ENCODE measurements at regions not wholly inside any gene's neighbourhood (a gene's known extent, or its start where the extent isn't known, plus 50 kb on each side); places are given as distances from the start of the nearest gene placed in this dataset.

DNA sequence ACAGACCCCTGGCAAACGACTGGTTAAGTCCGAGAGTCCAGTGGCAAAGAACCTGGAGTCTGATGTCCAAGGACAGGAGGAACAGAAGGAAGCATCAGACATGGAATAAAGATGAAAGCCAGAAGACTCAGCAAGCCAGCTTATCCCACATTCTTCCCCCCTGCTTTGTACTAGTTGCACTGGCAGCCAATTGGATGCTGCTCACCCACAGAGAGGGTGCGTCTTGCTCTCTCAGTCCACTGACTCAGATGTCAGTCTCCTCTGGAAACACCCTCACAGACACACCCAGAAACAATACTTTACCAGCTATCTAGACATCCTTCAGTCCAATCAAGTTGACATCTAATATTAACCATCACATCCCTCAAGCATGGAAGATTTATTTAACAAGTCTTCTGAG is 1265.8 kb upstream of the CNTN5 start:
- intact Hi-C loops (cut with micrococcal nuclease): no loop called here
- CTCF ChIA-PET: no interaction called here
- Histone ChIP-seq H3K4me1 (ENCODE audit: control insufficient read depth in 2 of 2, insufficient read depth in 2 of 2, low read length in 2 of 2) (no peaks in the 10 kb centered on the region), H3K9me3 (ENCODE audit: control extremely low read depth in 1 of 3, control insufficient read depth in 2 of 3, insufficient read depth in 1 of 3, low read length in 2 of 3) (peaks cover 0 to 15% (median 0%) of the 10 kb centered on the region in 3 donors), H3K79me2 (ENCODE audit: control insufficient read depth, insufficient read depth, low read length) (no peaks in the 10 kb centered on the region), H3K27ac (ENCODE audit: low read length in 2 of 2) (no peak overlapping the region), H3K4me3 (ENCODE audit: control extremely low read depth in 1 of 5, extremely low read depth in 1 of 5, insufficient read depth in 1 of 5, low read depth in 2 of 5, low read length in 4 of 5) (no peak overlapping the region), H2AFZ (ENCODE audit: insufficient read depth, low read depth, low read length, poor library complexity, severe bottlenecking) (no peak overlapping the region), H3K9ac (ENCODE audit: low read length) (no peak overlapping the region), H4K20me1 (ENCODE audit: control insufficient read depth, insufficient read depth, low read length, poor library complexity, severe bottlenecking) (no peaks in the 10 kb centered on the region), H3K4me2 (replicated peaks; ENCODE audit: low read depth, low read length, poor library complexity, severe bottlenecking) (no peak overlapping the region), H3K27me3 (replicated peaks in 1 of 4; ENCODE audit: control extremely low read depth in 1 of 4, control insufficient read depth in 3 of 4, insufficient read depth in 4 of 4, low read length in 3 of 4) (no peaks in the 10 kb centered on the region), H3K36me3 (replicated peaks in 1 of 2; ENCODE audit: control extremely low read depth in 1 of 2, control insufficient read depth in 1 of 2, extremely low read depth in 1 of 2, insufficient read depth in 2 of 2, low read length in 1 of 2) (no peaks in the 10 kb centered on the region)
- POLR2A ChIA-PET: no interaction called here
- DNase-seq (no peak), ATAC-seq (ENCODE audit: low read depth) (no peak)
- Mint-ChIP-seq H3K4me1 (no peaks in the 10 kb centered on the region), H3K9me3 (ENCODE audit: insufficient read depth) (peaks cover 4% of the 10 kb centered on the region), H3K27me3 (no peaks in the 10 kb centered on the region), H3K4me3 (no peak overlapping the region), H3K27ac (no peak overlapping the region)
- 78% methylated on average over 3 of the region's 3 CpGs for WGBS (ENCODE audit: insufficient coverage)
- TF ChIP-seq, protein P1, sequence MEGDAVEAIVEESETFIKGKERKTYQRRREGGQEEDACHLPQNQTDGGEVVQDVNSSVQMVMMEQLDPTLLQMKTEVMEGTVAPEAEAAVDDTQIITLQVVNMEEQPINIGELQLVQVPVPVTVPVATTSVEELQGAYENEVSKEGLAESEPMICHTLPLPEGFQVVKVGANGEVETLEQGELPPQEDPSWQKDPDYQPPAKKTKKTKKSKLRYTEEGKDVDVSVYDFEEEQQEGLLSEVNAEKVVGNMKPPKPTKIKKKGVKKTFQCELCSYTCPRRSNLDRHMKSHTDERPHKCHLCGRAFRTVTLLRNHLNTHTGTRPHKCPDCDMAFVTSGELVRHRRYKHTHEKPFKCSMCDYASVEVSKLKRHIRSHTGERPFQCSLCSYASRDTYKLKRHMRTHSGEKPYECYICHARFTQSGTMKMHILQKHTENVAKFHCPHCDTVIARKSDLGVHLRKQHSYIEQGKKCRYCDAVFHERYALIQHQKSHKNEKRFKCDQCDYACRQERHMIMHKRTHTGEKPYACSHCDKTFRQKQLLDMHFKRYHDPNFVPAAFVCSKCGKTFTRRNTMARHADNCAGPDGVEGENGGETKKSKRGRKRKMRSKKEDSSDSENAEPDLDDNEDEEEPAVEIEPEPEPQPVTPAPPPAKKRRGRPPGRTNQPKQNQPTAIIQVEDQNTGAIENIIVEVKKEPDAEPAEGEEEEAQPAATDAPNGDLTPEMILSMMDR (IDR thresholded peaks at IDR 0.05): no peak

DNA sequence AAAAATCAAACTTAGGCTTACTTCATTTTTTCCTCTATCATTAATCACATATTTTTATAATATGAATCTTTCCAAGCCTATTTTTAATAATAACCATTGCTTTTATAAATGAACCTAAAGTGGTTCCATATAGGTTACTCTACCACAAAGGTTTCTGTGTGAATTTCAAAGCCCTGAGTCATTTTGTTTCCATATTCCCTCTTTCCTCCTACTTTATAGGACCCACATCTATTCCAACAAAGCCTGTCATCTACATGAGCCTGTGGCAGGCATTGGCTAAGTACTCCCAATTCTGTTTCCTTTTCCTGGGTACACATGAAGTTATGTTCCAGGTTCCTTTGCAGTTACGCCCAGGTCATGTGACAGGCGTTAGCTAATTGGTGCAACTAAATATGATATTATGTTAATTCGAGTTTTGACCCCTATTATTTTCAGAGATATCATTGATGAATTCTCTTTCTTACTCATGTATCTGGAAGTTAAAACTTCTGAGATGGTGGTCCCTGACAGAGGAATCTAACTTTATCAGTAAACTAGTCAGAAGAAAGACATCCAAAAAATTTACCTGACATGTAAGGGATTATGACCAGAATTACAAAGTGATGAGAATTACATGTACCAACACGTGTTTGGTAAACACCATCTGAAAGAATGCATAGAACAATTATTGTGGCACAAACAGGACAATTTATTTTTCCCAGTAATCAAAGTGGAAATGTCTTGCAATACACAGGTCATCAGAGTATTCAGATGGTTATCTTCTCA is 1264.0 kb upstream of the CNTN5 start:
- H3K4me1 ChIP-seq (ENCODE audit: control insufficient read depth in 2 of 2, insufficient read depth in 2 of 2, low read length in 2 of 2): no peaks in the 10 kb centered on the region
- no peaks in the 10 kb centered on the region for H3K36me3 ChIP-seq (replicated peaks in 1 of 2; ENCODE audit: control extremely low read depth in 1 of 2, control insufficient read depth in 1 of 2, extremely low read depth in 1 of 2, insufficient read depth in 2 of 2, low read length in 1 of 2)
- H4K20me1 ChIP-seq (ENCODE audit: control insufficient read depth, insufficient read depth, low read length, poor library complexity, severe bottlenecking): no peaks in the 10 kb centered on the region
- peaks cover 0 to 10% (median 0%) of the 10 kb centered on the region in 3 donors for H3K9me3 ChIP-seq (ENCODE audit: control extremely low read depth in 1 of 3, control insufficient read depth in 2 of 3, insufficient read depth in 1 of 3, low read length in 2 of 3)
- H3K27me3 ChIP-seq (replicated peaks in 1 of 4; ENCODE audit: control extremely low read depth in 1 of 4, control insufficient read depth in 3 of 4, insufficient read depth in 4 of 4, low read length in 3 of 4): no peaks in the 10 kb centered on the region
- no peak overlapping the region for H3K4me3 Mint-ChIP-seq
- H3K79me2 ChIP-seq (ENCODE audit: control insufficient read depth, insufficient read depth, low read length): no peaks in the 10 kb centered on the region
- H3K9ac ChIP-seq (ENCODE audit: low read length): no peak overlapping the region
- no CpG with 5 or more reads among the region's 4 CpGs for WGBS (ENCODE audit: insufficient coverage)
- TF ChIP-seq, protein P1 (IDR thresholded peaks at IDR 0.05): no peak
- TF ChIP-seq EZH2 (IDR thresholded peaks at IDR 0.05; ENCODE audit: borderline replicate concordance, insufficient read depth, low read depth, low read length, poor library complexity, severe bottlenecking): no peak
- CTCF ChIA-PET: no interaction called here
- H3K27ac ChIP-seq (ENCODE audit: low read length in 2 of 2): no peak overlapping the region
- H3K4me2 ChIP-seq (replicated peaks; ENCODE audit: low read depth, low read length, poor library complexity, severe bottlenecking): no peak overlapping the region
- no peak for DNase-seq
- no peak overlapping the region for H3K4me3 ChIP-seq (ENCODE audit: control extremely low read depth in 1 of 5, extremely low read depth in 1 of 5, insufficient read depth in 1 of 5, low read depth in 2 of 5, low read length in 4 of 5)
- POLR2A ChIA-PET: no interaction called here
- no peaks in the 10 kb centered on the region for H3K27me3 Mint-ChIP-seq
- peaks cover 4% of the 10 kb centered on the region for H3K9me3 Mint-ChIP-seq (ENCODE audit: insufficient read depth)
- H2AFZ ChIP-seq (ENCODE audit: insufficient read depth, low read depth, low read length, poor library complexity, severe bottlenecking): no peak overlapping the region
- no peaks in the 10 kb centered on the region for H3K4me1 Mint-ChIP-seq
- ATAC-seq (ENCODE audit: low read depth): no peak
- intact Hi-C loops (cut with micrococcal nuclease): no loop called here
- H3K27ac Mint-ChIP-seq: no peak overlapping the region
